ENCODE measurements at regions not wholly inside any gene's neighbourhood (a gene's known extent, or its start where the extent isn't known, plus 50 kb on each side); places are given as distances from the start of the nearest gene placed in this dataset.
"Not testable (repeated sequence)": the region's sequence is repeated elsewhere in the genome, so short reads cannot be mapped to it uniquely, and the experiment has no call there.

DNA sequence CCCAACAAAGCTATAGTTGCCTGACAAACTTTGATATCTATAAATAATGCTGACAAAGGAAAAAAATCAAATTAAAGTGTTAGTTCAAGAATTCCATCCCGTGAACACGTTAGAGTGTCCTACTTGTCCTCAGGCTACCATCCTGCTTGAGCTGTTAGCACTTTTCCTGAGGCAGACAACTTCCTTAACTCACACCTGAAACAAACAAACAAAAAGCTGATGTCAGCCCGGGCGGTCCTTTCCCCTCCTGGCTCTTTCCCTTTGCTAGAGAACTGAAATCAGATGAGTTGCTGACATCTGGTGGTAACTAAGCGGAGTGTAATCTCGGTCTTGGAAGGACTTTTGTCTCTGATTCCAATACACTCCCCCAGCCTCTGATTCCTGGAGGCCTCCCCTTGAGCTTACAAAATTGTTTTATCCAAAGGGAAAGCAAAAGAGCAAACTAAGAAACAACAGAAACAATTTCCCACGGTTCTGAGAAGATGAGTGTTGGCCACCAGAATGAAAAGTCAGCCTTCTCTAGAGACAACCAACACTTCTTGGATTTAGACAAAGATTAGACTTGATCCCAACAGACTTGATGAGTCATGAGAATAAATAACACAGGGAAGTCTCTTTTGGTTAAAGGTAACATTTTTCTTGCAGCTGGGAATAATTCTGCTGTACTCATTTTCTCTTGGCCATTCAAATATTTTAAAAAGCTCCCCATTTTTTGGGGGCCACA is 135.4 kb downstream of the PROX1 start:
- H3K4me3 Mint-ChIP-seq = no peak overlapping the region
- no peak overlapping the region for H3K27ac Mint-ChIP-seq
- CTCF ChIA-PET = interaction anchor here (0.7 kb wide), 2 partner anchors 17 to 411 kb away, joined by 3 read pairs; no protein-coding TSS in a partner anchor
- no peaks in the 10 kb centered on the region for H3K27me3 Mint-ChIP-seq
- H3K36me3 Mint-ChIP-seq = no peaks in the 10 kb centered on the region
- no peak for DNase-seq
- H3K9me3 Mint-ChIP-seq (ENCODE audit: low read depth) = peaks cover 3% of the 10 kb centered on the region
- ATAC-seq = no peak
- no peaks in the 10 kb centered on the region for H3K4me1 Mint-ChIP-seq

DNA sequence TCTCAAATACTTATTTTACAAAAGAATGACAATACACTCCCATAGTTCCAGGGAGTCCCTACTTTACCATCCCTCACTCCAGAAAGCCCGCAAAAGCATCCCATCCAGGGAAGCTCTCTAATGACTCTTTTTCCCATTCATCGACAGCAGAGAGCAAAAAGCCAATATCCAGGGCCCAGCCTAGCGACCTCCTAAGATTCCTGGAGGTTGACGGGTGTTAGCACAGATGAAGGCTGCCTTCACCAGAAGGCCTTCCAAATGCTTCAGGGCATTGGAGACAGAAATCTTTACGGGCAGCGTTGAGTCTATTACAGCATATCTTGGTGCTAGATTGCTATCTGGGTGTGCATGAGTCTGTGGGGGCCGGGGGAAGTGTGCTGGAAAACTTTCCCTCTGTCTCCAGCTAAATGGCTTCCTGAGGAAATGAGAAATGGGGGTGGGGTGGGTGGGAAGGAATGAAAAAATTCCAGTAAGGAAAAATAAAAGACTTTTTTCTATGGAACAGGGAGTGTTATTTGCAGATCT is 136.6 kb downstream of the PROX1 start:
- CTCF ChIA-PET = no interaction called here
- Mint-ChIP-seq H3K36me3 (no peaks in the 10 kb centered on the region), H3K4me1 (no peaks in the 10 kb centered on the region), H3K27ac (no peak overlapping the region), H3K9me3 (ENCODE audit: low read depth) (no peaks in the 10 kb centered on the region), H3K27me3 (no peaks in the 10 kb centered on the region), H3K4me3 (no peak overlapping the region)
- ATAC-seq = no peak
- no peak for DNase-seq

DNA sequence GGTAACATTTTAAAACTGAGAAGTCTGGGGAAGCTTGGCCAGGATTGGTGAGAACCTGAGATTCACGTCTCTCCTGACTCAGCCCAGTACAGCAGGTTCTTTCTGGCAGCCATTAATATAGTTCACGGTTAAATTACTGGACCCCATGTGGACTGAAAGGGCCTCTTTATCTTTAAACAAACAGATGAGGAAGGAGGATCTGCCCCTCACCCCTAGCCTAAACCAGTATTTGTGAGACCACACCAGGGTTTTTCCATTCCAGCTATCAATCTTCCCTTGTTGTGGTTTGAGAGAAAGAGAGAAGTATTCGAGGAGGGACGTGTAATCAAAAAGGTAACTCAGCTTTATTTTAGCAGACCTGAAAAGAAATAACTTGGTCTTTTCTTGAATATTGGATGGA is 137.1 kb downstream of the PROX1 start:
- H3K9me3 Mint-ChIP-seq (ENCODE audit: low read depth) = no peaks in the 10 kb centered on the region
- no peaks in the 10 kb centered on the region for H3K4me1 Mint-ChIP-seq
- ATAC-seq (no peak), DNase-seq (no peak)
- no peak overlapping the region for H3K4me3 Mint-ChIP-seq
- CTCF ChIA-PET = no interaction called here
- no peaks in the 10 kb centered on the region for H3K27me3 Mint-ChIP-seq
- H3K36me3 Mint-ChIP-seq = no peaks in the 10 kb centered on the region
- no peak overlapping the region for H3K27ac Mint-ChIP-seq

DNA sequence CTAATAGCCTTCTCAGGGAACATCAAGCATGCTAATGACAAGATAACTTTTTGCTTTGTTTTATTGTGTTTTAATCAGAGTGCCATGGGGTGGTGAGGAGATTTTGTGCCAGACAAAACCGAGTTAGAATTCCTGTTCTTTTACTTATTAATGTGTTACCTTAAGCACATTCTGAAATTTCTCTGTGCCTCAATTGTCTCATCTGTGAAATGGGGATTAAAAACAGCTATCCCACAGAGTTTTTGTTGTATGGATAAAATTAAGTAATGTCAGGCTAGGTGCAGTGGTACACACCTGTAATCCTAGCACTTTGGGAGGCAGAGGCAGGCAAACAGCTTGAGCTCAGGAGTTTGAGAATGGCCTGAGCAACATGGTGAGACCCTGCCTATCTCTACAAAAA is 138.0 kb downstream of the PROX1 start:
- no peaks in the 10 kb centered on the region for H3K9me3 Mint-ChIP-seq (ENCODE audit: low read depth)
- no peak overlapping the region for H3K27ac Mint-ChIP-seq
- CTCF ChIA-PET = no interaction called here
- no peaks in the 10 kb centered on the region for H3K27me3 Mint-ChIP-seq
- no peak for DNase-seq
- no peaks in the 10 kb centered on the region for H3K4me1 Mint-ChIP-seq
- H3K4me3 Mint-ChIP-seq = no peak overlapping the region
- H3K36me3 Mint-ChIP-seq = no peaks in the 10 kb centered on the region
- ATAC-seq = no peak

DNA sequence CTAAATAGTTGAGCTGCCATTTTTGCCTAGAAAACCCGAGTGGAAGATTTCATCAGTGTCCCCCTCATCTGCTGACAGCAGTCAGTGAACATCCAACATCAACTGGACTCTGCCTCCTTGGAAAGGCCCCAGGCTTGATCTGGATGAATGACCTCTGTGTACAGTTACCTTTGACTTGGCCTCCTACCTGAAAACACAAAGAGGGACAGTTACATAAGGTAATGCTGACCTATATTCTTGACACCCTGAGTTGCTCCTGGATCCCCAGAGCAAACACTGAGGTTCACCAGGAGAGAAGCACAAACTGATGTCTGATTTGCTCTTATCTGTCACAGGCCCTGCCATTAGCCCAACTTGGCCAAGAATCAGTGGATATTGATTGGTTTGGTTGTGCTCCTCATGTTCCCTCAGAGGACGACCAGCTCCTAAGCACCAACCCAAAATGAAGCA is 138.9 kb downstream of the PROX1 start:
- no peaks in the 10 kb centered on the region for H3K27me3 Mint-ChIP-seq
- no peaks in the 10 kb centered on the region for H3K4me1 Mint-ChIP-seq
- H3K36me3 Mint-ChIP-seq = no peaks in the 10 kb centered on the region
- H3K4me3 Mint-ChIP-seq = no peak overlapping the region
- no peak overlapping the region for H3K27ac Mint-ChIP-seq
- no peak for ATAC-seq
- H3K9me3 Mint-ChIP-seq (ENCODE audit: low read depth) = no peaks in the 10 kb centered on the region
- CTCF ChIA-PET = no interaction called here
- DNase-seq = no peak

DNA sequence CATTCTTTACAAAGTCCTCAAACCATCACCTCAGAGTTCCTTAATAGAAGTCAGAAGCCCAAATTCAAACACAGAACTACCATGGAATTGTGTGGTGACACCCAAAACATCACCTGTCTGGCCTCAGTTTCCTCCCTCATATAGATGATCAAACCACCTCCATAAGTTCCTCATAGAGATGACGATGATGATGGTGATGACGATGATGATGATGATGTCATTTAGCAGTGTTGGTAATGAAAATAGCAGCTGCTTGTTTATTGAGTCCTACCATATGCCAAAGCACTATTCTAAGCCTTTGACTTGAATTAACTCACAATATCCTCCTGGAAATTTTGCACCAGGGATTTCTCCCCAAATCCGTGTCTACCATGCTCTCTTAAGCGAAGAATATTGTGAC is 139.9 kb downstream of the PROX1 start:
- no peaks in the 10 kb centered on the region for H3K4me1 Mint-ChIP-seq
- no peaks in the 10 kb centered on the region for H3K36me3 Mint-ChIP-seq
- DNase-seq = no peak
- no peaks in the 10 kb centered on the region for H3K9me3 Mint-ChIP-seq (ENCODE audit: low read depth)
- ATAC-seq = no peak
- no peak overlapping the region for H3K27ac Mint-ChIP-seq
- H3K4me3 Mint-ChIP-seq = no peak overlapping the region
- no peaks in the 10 kb centered on the region for H3K27me3 Mint-ChIP-seq
- CTCF ChIA-PET = no interaction called here

DNA sequence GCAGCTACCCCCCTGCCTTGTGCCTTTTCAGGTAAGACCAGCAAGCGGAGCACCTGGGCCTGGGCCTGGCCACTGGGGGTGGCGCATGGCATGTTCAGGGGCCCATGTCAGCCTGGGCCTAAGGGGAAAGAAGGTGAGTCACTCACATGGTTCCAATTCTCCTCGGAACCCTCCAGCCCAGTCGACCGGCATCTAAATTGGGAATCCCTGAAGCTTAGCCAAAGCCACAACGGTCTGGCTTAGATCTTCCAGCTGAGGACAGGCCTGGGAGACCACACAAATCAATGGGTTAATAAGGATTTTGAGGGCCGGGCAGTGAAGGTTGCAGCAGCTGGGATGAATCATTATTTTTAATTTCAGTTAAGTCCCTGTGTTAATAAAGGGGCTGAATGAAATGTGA is 145.1 kb upstream of the SMYD2 start:
- CTCF ChIA-PET = no interaction called here
- ATAC-seq (no peak), DNase-seq (no peak)
- Mint-ChIP-seq H3K36me3 (no peaks in the 10 kb centered on the region), H3K27ac (no peak overlapping the region), H3K4me1 (no peaks in the 10 kb centered on the region), H3K27me3 (no peaks in the 10 kb centered on the region), H3K4me3 (no peak overlapping the region), H3K9me3 (ENCODE audit: low read depth) (no peaks in the 10 kb centered on the region)

- Mint-ChIP-seq H3K4me1 (no peaks in the 10 kb centered on the region), H3K4me3 (no peak overlapping the region), H3K36me3 (no peaks in the 10 kb centered on the region), H3K27ac (no peak overlapping the region), H3K9me3 (ENCODE audit: low read depth) (no peaks in the 10 kb centered on the region), H3K27me3 (no peaks in the 10 kb centered on the region)
- CTCF ChIA-PET = no interaction called here
- ATAC-seq (no peak), DNase-seq (no peak)
Measured at GRCh38 chr1:214136324-214136919, 144.5 kb upstream of the SMYD2 start.

- ATAC-seq = no peak
- no peak for DNase-seq
- Mint-ChIP-seq H3K36me3 (no peaks in the 10 kb centered on the region), H3K9me3 (ENCODE audit: low read depth) (no peaks in the 10 kb centered on the region), H3K27me3 (no peaks in the 10 kb centered on the region), H3K27ac (no peak overlapping the region), H3K4me3 (no peak overlapping the region), H3K4me1 (no peaks in the 10 kb centered on the region)
- CTCF ChIA-PET = no interaction called here
Measured at GRCh38 chr1:214141486-214141885, 139.5 kb upstream of the SMYD2 start.

- CTCF ChIA-PET = no interaction called here
- Mint-ChIP-seq H3K27me3 (no peaks in the 10 kb centered on the region), H3K9me3 (ENCODE audit: low read depth) (no peaks in the 10 kb centered on the region), H3K27ac (no peak overlapping the region), H3K4me1 (no peaks in the 10 kb centered on the region), H3K4me3 (no peak overlapping the region), H3K36me3 (no peaks in the 10 kb centered on the region)
- no peak for DNase-seq
- ATAC-seq = no peak
Measured at GRCh38 chr1:214143006-214143992, 137.7 kb upstream of the SMYD2 start.

- DNase-seq; CTCF ChIA-PET; H3K9me3 Mint-ChIP-seq (ENCODE audit: low read depth); H3K4me3 Mint-ChIP-seq; H3K4me1 Mint-ChIP-seq; H3K36me3 Mint-ChIP-seq; H3K27ac Mint-ChIP-seq; ATAC-seq; H3K27me3 Mint-ChIP-seq: not testable (repeated sequence)
Measured at GRCh38 chr1:214144521-214144920, 136.4 kb upstream of the SMYD2 start.

GRCh38 chr1:214146523-214146922 is 134.4 kb upstream of the SMYD2 start:
- DNase-seq (no peak), ATAC-seq (no peak)
- CTCF ChIA-PET = no interaction called here
- Mint-ChIP-seq H3K4me3 (no peak overlapping the region), H3K9me3 (ENCODE audit: low read depth) (no peaks in the 10 kb centered on the region), H3K27ac (no peak overlapping the region), H3K4me1 (no peaks in the 10 kb centered on the region), H3K36me3 (no peaks in the 10 kb centered on the region), H3K27me3 (no peaks in the 10 kb centered on the region)

- ATAC-seq = no peak
- H3K4me1 Mint-ChIP-seq = no peaks in the 10 kb centered on the region
- H3K27ac Mint-ChIP-seq = no peak overlapping the region
Measured at GRCh38 chr1:214154596-214155292, 126.2 kb upstream of the SMYD2 start.

More at GRCh38 chr1:214154596-214155292, 126.2 kb upstream of the SMYD2 start:
- Mint-ChIP-seq H3K4me3 (no peak overlapping the region), H3K27me3 (peaks cover 15% of the 10 kb centered on the region), H3K9me3 (ENCODE audit: low read depth) (no peaks in the 10 kb centered on the region), H3K36me3 (no peaks in the 10 kb centered on the region)
- DNase-seq = no peak
- CTCF ChIA-PET = no interaction called here

All from activated CD8-positive, alpha-beta memory T cell treated with anti-CD3 and anti-CD28 coated beads, Interleukin-2, amount 10 ng/mL, durations not matched to agents 7 days and 5 days (primary cell).